HG03442 (cell line): ENCODE measurements at regions not wholly inside any gene's neighbourhood (a gene's known extent, or its start where the extent isn't known, plus 50 kb on each side); places are given as distances from the start of the nearest gene placed in this dataset.

Experiments used
- ATAC-seq: cut with Tn5 transposase; IDR thresholded peaks from one replicate; pipeline ENCODE4 v1.9.1; 2021; ENCODE audit warnings: mild to moderate bottlenecking, moderate library complexity; ENCODE audit not compliant: unreplicated experiment

DNA sequence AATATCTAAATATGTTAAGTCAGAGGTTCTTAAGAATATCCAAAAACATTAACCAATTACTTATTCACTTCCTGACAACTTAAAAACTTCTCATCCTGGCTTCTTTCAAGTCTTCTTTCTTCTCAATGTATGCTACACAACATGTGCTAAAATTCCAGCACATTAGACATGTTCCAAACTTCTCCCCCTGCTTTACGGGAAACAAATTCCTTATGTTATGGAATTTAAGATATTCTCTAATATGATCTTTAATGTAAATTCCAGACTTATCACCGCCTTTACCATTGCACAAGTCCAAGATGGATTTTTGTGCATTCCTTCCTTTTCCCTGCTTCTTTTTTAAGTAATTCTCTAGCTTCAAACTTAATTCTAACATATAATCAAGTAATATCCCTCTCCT is 964.5 kb upstream of the CHORDC1 start:
- no peak for ATAC-seq

GRCh38 chr11:91178366-91178765 is 955.5 kb upstream of the CHORDC1 start:
- ATAC-seq, result no peak

DNA sequence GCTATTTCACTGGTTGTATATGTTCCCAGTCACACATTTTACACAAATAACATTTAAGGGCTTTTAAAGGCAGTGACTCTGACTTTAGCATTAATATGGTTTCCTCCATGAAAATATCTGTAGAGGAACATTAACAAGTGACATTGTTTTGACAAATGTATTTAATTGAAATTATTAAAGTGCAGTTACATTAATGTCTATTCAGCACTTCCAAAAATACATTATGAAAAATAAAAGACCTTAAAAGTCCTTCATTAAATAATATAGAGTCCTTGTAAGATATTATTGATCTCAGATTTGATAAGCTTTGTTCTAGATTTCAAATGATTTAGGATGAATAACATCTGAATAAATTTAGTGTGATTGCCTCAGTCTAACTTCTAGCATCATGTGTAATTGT is 951.9 kb upstream of the CHORDC1 start:
- ATAC-seq, result no peak

GRCh38 chr11:91174193-91174592 is 951.3 kb upstream of the CHORDC1 start:
- no peak for ATAC-seq

- no peak for ATAC-seq
Observed at GRCh38 chr11:91173701-91174100, 950.9 kb upstream of the CHORDC1 start.

DNA sequence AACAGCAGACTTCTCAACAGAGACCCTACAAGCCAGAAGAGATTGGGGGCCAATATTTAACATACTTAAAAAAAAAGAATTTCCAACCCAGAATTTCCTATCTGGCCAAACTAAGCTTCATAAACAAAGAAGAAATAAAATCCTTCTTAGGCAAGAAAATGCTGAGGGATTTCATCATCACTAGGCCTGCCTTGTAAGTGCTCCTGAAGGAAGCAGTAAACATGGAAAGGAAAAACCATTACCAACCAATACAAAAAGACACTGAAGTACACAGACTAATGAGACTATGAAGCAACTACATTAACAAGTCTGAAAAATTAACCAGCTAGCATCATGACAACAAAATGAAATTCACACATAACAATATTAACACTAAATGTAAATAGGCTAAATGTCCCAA is 947.9 kb upstream of the CHORDC1 start:
- ATAC-seq, result no peak

- no peak for ATAC-seq
Observed at GRCh38 chr11:91164452-91164822, 941.6 kb upstream of the CHORDC1 start.

GRCh38 chr11:91163619-91164451 is 941.0 kb upstream of the CHORDC1 start:
- ATAC-seq, result no peak

- no peak for ATAC-seq
Observed at GRCh38 chr11:91160661-91161060, 937.8 kb upstream of the CHORDC1 start.

DNA sequence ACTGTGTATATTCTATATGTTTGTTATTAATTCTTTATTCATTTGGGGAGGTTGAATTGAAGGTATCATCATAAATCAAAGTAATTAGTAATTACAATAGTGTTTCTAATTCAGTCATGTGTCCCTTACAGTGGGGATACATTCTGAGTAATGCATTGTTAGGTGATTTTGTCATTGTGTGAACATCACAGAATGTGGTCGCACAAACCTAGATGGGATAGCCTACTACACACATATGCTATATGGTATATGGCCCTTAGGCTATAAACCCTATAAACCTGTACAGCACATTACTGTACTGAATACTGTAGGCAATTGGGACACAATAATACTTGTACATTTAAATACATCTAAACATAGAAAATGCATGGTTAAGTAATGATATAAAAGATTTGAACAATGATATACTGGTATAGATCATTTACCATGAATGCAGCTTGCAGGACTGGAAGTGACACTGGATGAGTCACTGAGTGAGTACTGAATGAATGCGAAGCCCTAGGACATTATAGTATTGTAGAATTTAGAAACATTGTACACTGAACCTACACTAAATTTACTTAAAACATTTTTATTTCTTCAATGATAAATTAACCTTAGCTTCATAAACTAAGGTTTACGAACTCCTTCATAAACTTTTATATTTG is 936.2 kb upstream of the CHORDC1 start:
- no peak for ATAC-seq

DNA sequence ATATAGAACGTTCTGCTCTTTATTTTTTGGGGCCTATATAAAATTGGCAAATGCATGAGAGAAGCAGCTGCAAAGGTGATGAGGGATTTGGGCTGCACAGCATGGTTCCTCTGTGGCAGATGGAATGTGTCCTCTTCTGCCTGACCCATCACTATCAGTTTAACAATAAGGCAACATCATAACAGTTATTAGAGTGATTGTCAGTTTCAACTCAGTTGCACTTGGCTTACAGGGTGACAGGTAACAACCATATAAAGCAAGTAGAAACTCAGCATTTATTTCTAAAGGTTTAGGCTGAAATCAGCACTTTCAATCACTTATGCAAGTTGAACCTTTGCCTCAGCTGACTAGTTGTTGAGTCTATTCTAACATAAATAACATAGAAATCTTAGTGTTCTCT is 935.4 kb upstream of the CHORDC1 start:
- ATAC-seq, result no peak

DNA sequence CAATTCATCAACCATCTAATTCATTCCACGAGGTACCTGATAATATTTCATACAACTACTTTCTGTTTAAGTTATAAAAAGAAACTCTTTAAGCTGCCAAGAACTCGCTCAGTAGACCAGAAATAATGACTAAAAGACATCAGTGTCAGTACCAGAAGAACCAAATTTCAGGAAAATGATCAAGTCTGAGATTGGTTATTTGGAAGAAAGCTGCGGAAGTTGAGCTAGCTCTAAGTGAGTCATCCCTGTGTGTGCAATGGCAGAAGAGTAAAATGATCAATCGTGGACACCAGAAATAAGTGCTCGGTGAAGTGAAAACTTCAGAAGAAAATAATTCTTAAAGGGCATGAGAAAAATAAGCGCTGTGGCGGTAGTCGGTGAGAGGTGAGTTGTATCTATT is 933.2 kb upstream of the CHORDC1 start:
- no peak for ATAC-seq

- ATAC-seq, result no peak
Observed at GRCh38 chr11:91147885-91148284, 925.0 kb upstream of the CHORDC1 start.

GRCh38 chr11:91141655-91142054 is 918.8 kb upstream of the CHORDC1 start:
- ATAC-seq, result no peak

GRCh38 chr11:91136631-91137030 is 913.8 kb upstream of the CHORDC1 start:
- no peak for ATAC-seq

GRCh38 chr11:91133361-91133760 is 910.5 kb upstream of the CHORDC1 start:
- no peak for ATAC-seq

- no peak for ATAC-seq
Observed at GRCh38 chr11:91129596-91129995, 906.7 kb upstream of the CHORDC1 start.

DNA sequence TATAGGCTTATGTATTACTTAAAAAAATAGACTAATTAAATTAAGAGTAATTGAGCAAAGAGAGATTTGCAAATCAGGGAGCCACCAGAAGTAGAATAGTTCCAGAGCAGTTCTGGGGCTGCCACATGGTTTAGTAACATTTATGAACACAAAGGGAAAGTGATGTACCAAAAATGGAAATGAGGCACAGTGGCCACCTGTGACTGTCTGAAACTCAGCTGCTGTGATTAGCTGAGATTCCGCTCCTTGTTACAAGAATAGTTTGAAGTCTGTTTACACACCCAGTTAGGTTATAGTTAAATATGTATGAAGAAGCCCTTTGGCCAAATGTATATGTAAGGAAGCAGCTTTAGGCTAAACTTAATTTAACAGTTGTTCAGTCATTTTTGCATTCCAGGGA is 901.5 kb upstream of the CHORDC1 start:
- ATAC-seq, result no peak

DNA sequence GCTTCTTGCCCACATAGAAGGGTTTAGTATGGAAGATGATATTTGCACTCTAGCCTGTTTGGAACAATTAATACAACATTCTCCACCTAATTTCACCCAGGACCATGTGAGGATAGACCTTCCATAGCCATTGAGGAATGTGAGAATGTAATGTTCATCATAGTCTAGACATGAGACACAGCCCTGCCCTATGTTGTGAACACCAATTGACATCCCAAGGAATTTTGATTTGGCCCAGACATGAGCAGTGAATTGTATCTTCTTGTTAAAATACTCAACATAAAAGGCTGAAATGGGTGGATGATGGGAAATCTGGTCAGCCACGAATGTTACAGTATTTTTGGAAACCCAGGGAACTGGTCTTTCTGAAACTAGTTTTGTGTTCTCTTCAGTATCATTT is 892.3 kb upstream of the CHORDC1 start:
- ATAC-seq, result no peak

- no peak for ATAC-seq
Observed at GRCh38 chr11:91104237-91104636, 881.4 kb upstream of the CHORDC1 start.

DNA sequence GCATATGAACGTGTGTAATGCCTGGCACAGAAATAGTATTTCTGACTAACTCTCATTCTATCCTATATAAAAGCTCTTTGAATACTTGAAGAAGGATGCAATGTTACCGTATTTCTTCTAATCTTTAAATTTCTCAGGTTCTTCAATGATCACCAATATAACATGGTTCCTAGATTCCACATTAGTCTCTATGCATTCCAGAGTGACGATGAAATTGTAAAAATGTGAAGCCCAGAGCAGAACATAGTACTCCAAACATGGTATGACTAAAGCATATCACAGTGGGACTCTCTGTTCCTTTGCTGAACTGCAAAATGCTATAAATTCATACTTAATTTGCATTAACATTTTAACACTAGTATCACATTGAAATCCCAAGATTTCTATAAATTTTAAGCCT is 877.6 kb upstream of the CHORDC1 start:
- ATAC-seq, result no peak

- ATAC-seq, result no peak
Observed at GRCh38 chr11:91097083-91097482, 874.2 kb upstream of the CHORDC1 start.

DNA sequence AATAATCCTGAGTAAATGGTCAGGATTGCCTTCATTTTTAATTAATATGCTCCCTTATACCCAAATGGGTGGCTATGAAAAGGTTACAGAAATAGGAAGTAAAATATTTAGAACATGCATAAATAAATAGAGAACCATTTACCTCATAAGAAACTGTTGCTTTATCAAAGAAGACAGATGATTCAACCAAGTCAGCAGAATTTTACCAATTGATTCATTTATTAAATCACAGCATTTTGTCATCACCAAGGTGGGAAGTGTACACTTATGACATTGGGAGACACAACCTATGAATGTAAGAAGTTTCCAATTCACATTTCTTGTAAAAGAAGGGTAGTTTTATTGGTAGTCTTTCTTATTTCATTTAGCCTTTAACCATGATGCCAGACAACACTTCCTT is 870.3 kb upstream of the CHORDC1 start:
- ATAC-seq, result no peak
